ENCODE measurements at regions not wholly inside any gene's neighbourhood (a gene's known extent, or its start where the extent isn't known, plus 50 kb on each side); places are given as distances from the start of the nearest gene placed in this dataset.
A peak's percentile ranks its signal among the peaks of the same experiment; 100 is the strongest.

DNA sequence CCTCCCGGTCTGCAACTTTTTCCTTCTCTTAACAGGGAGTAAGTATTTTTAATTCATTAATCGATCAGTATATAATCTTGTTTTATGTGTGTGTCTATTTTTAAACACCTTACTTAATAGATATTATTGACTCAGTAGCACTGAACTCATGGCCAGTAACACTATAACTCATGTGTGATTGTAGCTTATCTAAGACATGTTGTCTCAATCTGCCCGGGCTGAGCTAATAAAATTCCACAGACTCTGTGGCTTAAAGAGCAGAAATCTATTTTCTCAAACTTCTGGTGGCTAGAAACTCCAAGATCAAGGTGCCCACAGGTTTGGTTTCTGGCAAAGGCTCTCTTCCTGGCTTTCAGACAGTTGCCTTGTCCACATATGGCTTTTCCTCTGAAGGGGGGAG lies 68.8 kb upstream of the TNFAIP3 start:
- TF ChIP-seq RCOR1 (IDR thresholded peaks at IDR 0.05; ENCODE audit: insufficient replicate concordance, low read length) (no peak), RFX5 (IDR thresholded peaks at IDR 0.05; ENCODE audit: low read depth, low read length) (no peak), BHLHE40 (IDR thresholded peaks at IDR 0.05; ENCODE audit: low read depth, low read length) (no peak), MXI1 (IDR thresholded peaks at IDR 0.05; ENCODE audit: borderline replicate concordance, low read depth, low read length) (no peak), MAFK (IDR thresholded peaks at IDR 0.05; ENCODE audit: low read depth, low read length) (no peak), MAZ (IDR thresholded peaks at IDR 0.05; ENCODE audit: borderline replicate concordance, low read depth, low read length) (no peak), CEBPB (IDR thresholded peaks at IDR 0.05; ENCODE audit: low read depth, low read length) (no peak), NFE2L2 (IDR thresholded peaks at IDR 0.05; ENCODE audit: low read depth, low read length) (no peak), POLR2A (IDR thresholded peaks at IDR 0.05; ENCODE audit: low read depth, low read length) (no peak), RAD21 (IDR thresholded peaks at IDR 0.05; ENCODE audit: low read length) (no peak), CHD1 (IDR thresholded peaks at IDR 0.05; ENCODE audit: low read depth, low read length) (no peak)
- TF ChIP-seq, protein P1, sequence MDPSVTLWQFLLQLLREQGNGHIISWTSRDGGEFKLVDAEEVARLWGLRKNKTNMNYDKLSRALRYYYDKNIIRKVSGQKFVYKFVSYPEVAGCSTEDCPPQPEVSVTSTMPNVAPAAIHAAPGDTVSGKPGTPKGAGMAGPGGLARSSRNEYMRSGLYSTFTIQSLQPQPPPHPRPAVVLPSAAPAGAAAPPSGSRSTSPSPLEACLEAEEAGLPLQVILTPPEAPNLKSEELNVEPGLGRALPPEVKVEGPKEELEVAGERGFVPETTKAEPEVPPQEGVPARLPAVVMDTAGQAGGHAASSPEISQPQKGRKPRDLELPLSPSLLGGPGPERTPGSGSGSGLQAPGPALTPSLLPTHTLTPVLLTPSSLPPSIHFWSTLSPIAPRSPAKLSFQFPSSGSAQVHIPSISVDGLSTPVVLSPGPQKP (IDR thresholded peaks at IDR 0.05; ENCODE audit: borderline replicate concordance, low read depth, low read length) = no peak
- TF ChIP-seq, protein P2, sequence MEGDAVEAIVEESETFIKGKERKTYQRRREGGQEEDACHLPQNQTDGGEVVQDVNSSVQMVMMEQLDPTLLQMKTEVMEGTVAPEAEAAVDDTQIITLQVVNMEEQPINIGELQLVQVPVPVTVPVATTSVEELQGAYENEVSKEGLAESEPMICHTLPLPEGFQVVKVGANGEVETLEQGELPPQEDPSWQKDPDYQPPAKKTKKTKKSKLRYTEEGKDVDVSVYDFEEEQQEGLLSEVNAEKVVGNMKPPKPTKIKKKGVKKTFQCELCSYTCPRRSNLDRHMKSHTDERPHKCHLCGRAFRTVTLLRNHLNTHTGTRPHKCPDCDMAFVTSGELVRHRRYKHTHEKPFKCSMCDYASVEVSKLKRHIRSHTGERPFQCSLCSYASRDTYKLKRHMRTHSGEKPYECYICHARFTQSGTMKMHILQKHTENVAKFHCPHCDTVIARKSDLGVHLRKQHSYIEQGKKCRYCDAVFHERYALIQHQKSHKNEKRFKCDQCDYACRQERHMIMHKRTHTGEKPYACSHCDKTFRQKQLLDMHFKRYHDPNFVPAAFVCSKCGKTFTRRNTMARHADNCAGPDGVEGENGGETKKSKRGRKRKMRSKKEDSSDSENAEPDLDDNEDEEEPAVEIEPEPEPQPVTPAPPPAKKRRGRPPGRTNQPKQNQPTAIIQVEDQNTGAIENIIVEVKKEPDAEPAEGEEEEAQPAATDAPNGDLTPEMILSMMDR (conservative IDR thresholded peaks at IDR 0.05; ENCODE audit: low read depth, low read length) = no peak
- no peak overlapping the region for H2BK20ac ChIP-seq (ENCODE audit: low read depth, low read length)
- BruUV-seq (replicated peaks) = no TSS peak
- no peaks in the 10 kb centered on the region for H3K36me3 ChIP-seq (ENCODE audit: control insufficient read depth, insufficient read depth, low read length)
- H3K4me3 ChIP-seq (ENCODE audit: insufficient read depth, low read depth, low read length) = no peak overlapping the region
- no peak overlapping the region for H3K56ac ChIP-seq (ENCODE audit: extremely low read depth, insufficient read depth, low read length)
- in situ Hi-C loops (cut with MboI; ENCODE audit: low sequenced_read_pairs) = no loop called here
- no CpG with 5 or more reads among the region's 3 CpGs for WGBS, 2 experiments (ENCODE audit: extremely low coverage in 2 of 2, insufficient read length in 1 of 2)
- H4K5ac ChIP-seq (ENCODE audit: low read depth, low read length) = no peak overlapping the region; the same call in 1 of the 2 replicates
- H3K18ac ChIP-seq (ENCODE audit: low read depth, low read length) = peak overlapping the region; percentile 56; the same call in 1 of the 2 replicates
- ChIA-PET CTCF (interaction anchor here (1.0 to 1.1 kb wide), 2 partner anchors 13 to 70 kb away, joined by 3 to 4 read pairs; no protein-coding TSS in a partner anchor), POLR2A (ENCODE audit: unreplicated experiment) (interaction anchor here (0.6 kb wide), 1 partner anchor 1945 kb away, joined by 3 read pairs; no protein-coding TSS in a partner anchor)
- no peak overlapping the region for H3K4ac ChIP-seq (ENCODE audit: low read depth, low read length)
- H2BK5ac ChIP-seq (ENCODE audit: low read depth, low read length, poor library complexity, severe bottlenecking) = no peak overlapping the region
- intact Hi-C loops (cut with micrococcal nuclease) = no loop called here
- H3K9me3 ChIP-seq (ENCODE audit: control insufficient read depth, insufficient read depth, low read length) = no peaks in the 10 kb centered on the region
- H2AK5ac ChIP-seq (ENCODE audit: low read depth, low read length) = no peak overlapping the region
- H4K91ac ChIP-seq (ENCODE audit: insufficient read depth, low read depth, low read length) = no peak overlapping the region
- H3K9me1 ChIP-seq (ENCODE audit: insufficient read depth, low read length) = 0 out of 2 replicates have a peak, but pooled peaks cover 7% of the 10 kb centered on the region
- H2AK9ac ChIP-seq (replicated peaks; ENCODE audit: low read depth, low read length, poor library complexity) = no peak overlapping the region
- H3K79me1 ChIP-seq (ENCODE audit: low read depth in 1 of 2, low read length in 2 of 2) = no peaks in the 10 kb centered on the region
- no peak overlapping the region for H3K4me2 ChIP-seq (ENCODE audit: low read depth, low read length)
- no peaks in the 10 kb centered on the region for H3K27me3 ChIP-seq (ENCODE audit: control insufficient read depth, insufficient read depth, low read length)
- no peak for ATAC-seq (ENCODE audit: low read depth)
- no peak overlapping the region for H4K8ac ChIP-seq (ENCODE audit: low read depth in 2 of 2, low read length in 2 of 2)
- no peak overlapping the region for H3K27ac ChIP-seq (ENCODE audit: insufficient read depth, low read length)
- H3K14ac ChIP-seq (replicated peaks; ENCODE audit: low read depth, low read length) = no peak overlapping the region
- H3K4me1 ChIP-seq (ENCODE audit: control insufficient read depth, insufficient read depth, low read length) = no peaks in the 10 kb centered on the region; the same call in 1 of the 2 replicates
- no peak overlapping the region for H3K23ac ChIP-seq (ENCODE audit: low read depth, low read length)
- dilution Hi-C loops (cut with HindIII; ENCODE audit: low sequenced_read_pairs, unreplicated experiment) = no loop called here
- no peak overlapping the region for H2AFZ ChIP-seq (replicated peaks; ENCODE audit: low read length, poor library complexity)
- H4K20me1 ChIP-seq (ENCODE audit: insufficient read depth, low read length) = no peaks in the 10 kb centered on the region
- no peak overlapping the region for H3K9ac ChIP-seq (ENCODE audit: low read depth, low read length)
- no peak overlapping the region for H2BK15ac ChIP-seq (ENCODE audit: low read depth, low read length)
- DNase-seq = no peak
- H2BK120ac ChIP-seq (ENCODE audit: low read depth, low read length) = no peak overlapping the region
